H1 (cell line): ENCODE measurements at regions not wholly inside any gene's neighbourhood (a gene's known extent, or its start where the extent isn't known, plus 50 kb on each side); places are given as distances from the start of the nearest gene placed in this dataset.

ENCODE experiments used
- CTCF ChIP-seq, 3 experiments: IDR thresholded peaks; 1 replicate in 2 of 3; 2 replicates in 1 of 3; pipeline versions ENCODE4 v1.5.1 to v1.6.1; 2011; ENCODE audit warnings: low read length in 3 of 3, mild to moderate bottlenecking in 3 of 3, inconsistent platforms in 2 of 3, low read depth in 1 of 3, moderate library complexity in 1 of 3; ENCODE audit not compliant: insufficient read depth in 1 of 3; ENCODE audit errors: control extremely low read depth in 1 of 3
- POLR2A ChIP-seq, 2 experiments: IDR thresholded peaks; 1 replicate in 1 of 2; 2 replicates in 1 of 2; pipeline ENCODE4 v1.6.1; 2011; ENCODE audit warnings: low read depth in 2 of 2, low read length in 2 of 2, mild to moderate bottlenecking in 2 of 2; ENCODE audit errors: control extremely low read depth in 1 of 2
- POLR2AphosphoS5 ChIP-seq: IDR thresholded peaks from 2 replicates; pipeline ENCODE4 v1.6.1; 2011; ENCODE audit warnings: low read depth, low read length
- RAD21 ChIP-seq, 2 experiments: IDR thresholded peaks in 1 of 2; conservative IDR thresholded peaks in 1 of 2; 2 replicates each; pipeline ENCODE4 v1.6.1; 2011; ENCODE audit warnings: low read depth in 2 of 2, low read length in 2 of 2, improper control_type of control experiment in 1 of 2, inconsistent platforms in 1 of 2, mild to moderate bottlenecking in 1 of 2, moderate library complexity in 1 of 2
- ZNF274 ChIP-seq: IDR thresholded peaks from 2 replicates; pipeline ENCODE4 v1.7.0; 2012; ENCODE audit warnings: low read length, borderline replicate concordance; ENCODE audit errors: extremely low read depth
- TF ChIP-seq, protein P1 (sequence below): IDR thresholded peaks from 2 replicates; pipeline ENCODE4 v1.6.1; 2012; ENCODE audit warnings: inconsistent platforms

GRCh38 chr7:12866207-12866606 is 178.8 kb downstream of the ARL4A start:
- TF ChIP-seq POLR2A (IDR thresholded peaks at IDR 0.05; ENCODE audit: control extremely low read depth in 1 of 2, low read depth in 2 of 2, low read length in 2 of 2) = no peak
- TF ChIP-seq CTCF (IDR thresholded peaks at IDR 0.05; ENCODE audit: control extremely low read depth in 1 of 3, insufficient read depth in 1 of 3, low read depth in 1 of 3, low read length in 3 of 3) = no peak
- TF ChIP-seq, protein P1, sequence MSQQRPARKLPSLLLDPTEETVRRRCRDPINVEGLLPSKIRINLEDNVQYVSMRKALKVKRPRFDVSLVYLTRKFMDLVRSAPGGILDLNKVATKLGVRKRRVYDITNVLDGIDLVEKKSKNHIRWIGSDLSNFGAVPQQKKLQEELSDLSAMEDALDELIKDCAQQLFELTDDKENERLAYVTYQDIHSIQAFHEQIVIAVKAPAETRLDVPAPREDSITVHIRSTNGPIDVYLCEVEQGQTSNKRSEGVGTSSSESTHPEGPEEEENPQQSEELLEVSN = no peak
- no peak for TF ChIP-seq ZNF274
- TF ChIP-seq RAD21 (IDR thresholded peaks at IDR 0.05 in 1 of 2, conservative IDR thresholded peaks at IDR 0.05 in 1 of 2; ENCODE audit: low read depth in 2 of 2, low read length in 2 of 2) = no peak
- no peak for TF ChIP-seq POLR2AphosphoS5
